ENCODE measurements at regions not wholly inside any gene's neighbourhood (a gene's known extent, or its start where the extent isn't known, plus 50 kb on each side); places are given as distances from the start of the nearest gene placed in this dataset.
A peak's percentile ranks its signal among the peaks of the same experiment; 100 is the strongest.

- Histone ChIP-seq H3K27ac (no peak overlapping the region), H3K36me3 (no peaks in the 10 kb centered on the region), H3K4me1 (replicated peaks) (no peaks in the 10 kb centered on the region), H3K27me3 (replicated peaks; ENCODE audit: insufficient read depth) (no peaks in the 10 kb centered on the region), H3K4me3 (no peak overlapping the region), H3K9me3 (no peaks in the 10 kb centered on the region)
- TF ChIP-seq POLR2A (IDR thresholded peaks at IDR 0.05): no peak
- intact Hi-C loops (cut with DNase I): no loop called here
- WGBS: 90% methylated on average over 9 of the region's 9 CpGs
- DNase-seq (ENCODE audit: low spot score): no peak
These were observed 174.1 kb downstream of the MN1 start for GRCh38 chr22:27627444-27627833.

GRCh38 chr22:27627901-27628300 is 173.7 kb downstream of the MN1 start:
- intact Hi-C loops (cut with DNase I): no loop called here
- Histone ChIP-seq H3K4me1 (replicated peaks) (no peaks in the 10 kb centered on the region), H3K27ac (no peak overlapping the region), H3K36me3 (no peaks in the 10 kb centered on the region), H3K9me3 (no peaks in the 10 kb centered on the region), H3K4me3 (no peak overlapping the region), H3K27me3 (replicated peaks; ENCODE audit: insufficient read depth) (no peaks in the 10 kb centered on the region)
- TF ChIP-seq POLR2AphosphoS5 (IDR thresholded peaks at IDR 0.05) (no peak), POLR2A (IDR thresholded peaks at IDR 0.05) (no peak), CTCF (IDR thresholded peaks at IDR 0.05) (no peak)
- 78% methylated on average over 6 of the region's 6 CpGs for WGBS
- DNase-seq (ENCODE audit: low spot score): no peak

- no peak for DNase-seq (ENCODE audit: low spot score)
- Histone ChIP-seq H3K27me3 (replicated peaks; ENCODE audit: insufficient read depth) (no peaks in the 10 kb centered on the region), H3K36me3 (no peaks in the 10 kb centered on the region), H3K4me3 (no peak overlapping the region), H3K9me3 (no peaks in the 10 kb centered on the region), H3K27ac (no peak overlapping the region), H3K4me1 (replicated peaks) (no peaks in the 10 kb centered on the region)
- WGBS: 85% methylated on average over 8 of the region's 8 CpGs
- intact Hi-C loops (cut with DNase I): no loop called here
- TF ChIP-seq POLR2A (IDR thresholded peaks at IDR 0.05): no peak
- TF ChIP-seq CTCF (IDR thresholded peaks at IDR 0.05): no peak
- no peak for TF ChIP-seq POLR2AphosphoS5 (IDR thresholded peaks at IDR 0.05)
These were observed 173.2 kb downstream of the MN1 start for GRCh38 chr22:27628341-27628740.

- 86% methylated on average over 9 of the region's 9 CpGs for WGBS
- Histone ChIP-seq H3K27ac (no peak overlapping the region), H3K4me3 (no peak overlapping the region), H3K27me3 (replicated peaks; ENCODE audit: insufficient read depth) (no peaks in the 10 kb centered on the region), H3K4me1 (replicated peaks) (no peaks in the 10 kb centered on the region), H3K9me3 (no peaks in the 10 kb centered on the region), H3K36me3 (no peaks in the 10 kb centered on the region)
- DNase-seq (ENCODE audit: low spot score): no peak
- intact Hi-C loops (cut with DNase I): no loop called here
- TF ChIP-seq POLR2A (IDR thresholded peaks at IDR 0.05) (no peak), CTCF (IDR thresholded peaks at IDR 0.05) (no peak), POLR2AphosphoS5 (IDR thresholded peaks at IDR 0.05) (peak; percentile 17)
These were observed 172.5 kb downstream of the MN1 start for GRCh38 chr22:27628891-27629631.

GRCh38 chr22:27629908-27630673 is 171.5 kb downstream of the MN1 start:
- WGBS: 85% methylated on average over 17 of the region's 19 CpGs
- intact Hi-C loops (cut with DNase I): no loop called here
- H3K9me3 ChIP-seq: no peaks in the 10 kb centered on the region
- no peaks in the 10 kb centered on the region for H3K4me1 ChIP-seq (replicated peaks)
- H3K36me3 ChIP-seq: no peaks in the 10 kb centered on the region
- H3K27ac ChIP-seq: no peak overlapping the region
- no peak for TF ChIP-seq POLR2A (IDR thresholded peaks at IDR 0.05)
- TF ChIP-seq POLR2AphosphoS5 (IDR thresholded peaks at IDR 0.05): no peak
- no peak for TF ChIP-seq CTCF (IDR thresholded peaks at IDR 0.05)
- H3K4me3 ChIP-seq: no peak overlapping the region
- no peak for DNase-seq (ENCODE audit: low spot score)
- no peaks in the 10 kb centered on the region for H3K27me3 ChIP-seq (replicated peaks; ENCODE audit: insufficient read depth)

Measured in prostate gland (tissue), 2 donors.